Dermis blood vessel endothelial cell (primary cell): ENCODE measurements at regions not wholly inside any gene's neighbourhood (a gene's known extent, or its start where the extent isn't known, plus 50 kb on each side); places are given as distances from the start of the nearest gene placed in this dataset.
"Not testable (repeated sequence)": the region's sequence is repeated elsewhere in the genome, so short reads cannot be mapped to it uniquely, and the experiment has no call there.

Source experiments
- DNase-seq: peaks from one replicate; pipeline ENCODE4 v3.0.0; 2010

DNA sequence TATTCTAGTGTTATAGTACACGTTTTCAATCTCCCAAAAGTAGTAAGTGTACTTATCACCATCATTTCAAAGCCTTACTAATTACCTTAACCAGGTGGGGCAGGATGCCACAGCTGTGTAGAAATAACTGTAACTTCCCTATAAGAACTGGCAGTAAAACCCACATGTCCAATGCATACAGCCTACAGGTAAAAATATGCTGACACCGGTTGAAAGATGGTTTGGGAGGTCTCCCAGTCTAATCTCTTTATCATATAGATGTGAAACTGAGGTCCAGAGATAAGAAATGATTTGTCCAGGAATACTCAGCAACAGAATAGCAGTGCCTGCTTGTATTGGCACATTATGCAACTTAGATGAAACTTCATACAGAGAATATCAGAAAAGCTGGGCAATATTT lies 322.9 kb downstream of the BCL11A start:
- no peak for DNase-seq

DNA sequence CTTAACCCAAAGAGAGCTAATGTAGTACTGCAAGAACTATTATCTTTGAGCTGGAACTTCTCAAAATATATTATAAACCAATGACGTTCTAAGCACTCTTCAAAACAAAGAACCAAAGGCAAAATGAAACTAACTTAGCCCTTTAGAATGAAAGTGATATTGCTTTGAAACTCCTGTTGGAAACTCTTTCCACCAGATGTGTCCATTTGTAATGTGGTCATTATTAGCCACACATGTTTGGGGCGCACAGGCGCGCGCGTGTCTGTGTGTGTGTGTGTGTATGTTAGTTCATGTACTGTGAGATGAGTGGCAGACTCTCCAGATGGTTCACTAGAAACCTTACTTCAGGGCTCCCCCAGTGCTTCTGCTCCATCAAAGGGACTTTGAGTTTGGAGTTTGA lies 323.4 kb downstream of the BCL11A start:
- DNase-seq, result no peak

DNA sequence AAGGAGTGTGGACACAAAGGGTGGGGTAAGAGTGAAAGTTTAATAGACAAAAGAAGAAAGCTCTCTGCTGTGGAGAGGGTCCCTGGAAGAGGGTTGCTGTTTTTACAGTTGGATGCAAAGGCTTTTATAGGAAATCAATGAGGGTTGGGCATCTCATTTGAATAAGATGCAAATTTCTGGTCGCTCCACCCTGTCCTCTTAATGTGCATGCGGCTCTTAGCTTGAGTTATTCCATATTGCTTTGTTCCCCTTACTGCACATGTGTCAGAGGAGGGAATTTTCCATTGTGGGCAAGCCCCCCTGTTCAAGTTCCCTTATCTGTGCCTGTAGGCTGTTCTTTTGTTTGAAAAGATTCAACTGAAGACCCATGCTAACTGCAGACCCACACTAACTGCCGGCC lies 326.5 kb downstream of the BCL11A start:
- DNase-seq, result no peak

DNA sequence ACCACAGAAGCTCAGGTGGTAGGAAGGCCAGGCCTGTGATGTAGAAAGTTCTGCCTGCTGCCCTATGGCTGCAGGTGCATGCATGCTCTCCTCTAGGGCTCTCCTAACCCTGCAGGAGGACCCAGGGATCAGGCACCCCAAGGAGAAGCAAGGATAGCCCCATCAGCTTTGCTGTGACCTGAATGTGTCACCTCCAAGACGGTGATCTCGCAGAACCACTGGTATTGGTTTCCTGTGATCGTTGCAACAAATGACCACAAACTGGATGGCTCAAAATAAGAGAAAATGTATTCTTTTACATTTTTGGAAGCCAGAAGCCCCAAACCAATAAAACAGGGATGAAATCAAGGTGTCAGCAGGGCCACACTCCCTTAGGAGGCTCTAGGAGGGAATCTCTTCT lies 327.3 kb downstream of the BCL11A start:
- DNase-seq, result no peak

DNA sequence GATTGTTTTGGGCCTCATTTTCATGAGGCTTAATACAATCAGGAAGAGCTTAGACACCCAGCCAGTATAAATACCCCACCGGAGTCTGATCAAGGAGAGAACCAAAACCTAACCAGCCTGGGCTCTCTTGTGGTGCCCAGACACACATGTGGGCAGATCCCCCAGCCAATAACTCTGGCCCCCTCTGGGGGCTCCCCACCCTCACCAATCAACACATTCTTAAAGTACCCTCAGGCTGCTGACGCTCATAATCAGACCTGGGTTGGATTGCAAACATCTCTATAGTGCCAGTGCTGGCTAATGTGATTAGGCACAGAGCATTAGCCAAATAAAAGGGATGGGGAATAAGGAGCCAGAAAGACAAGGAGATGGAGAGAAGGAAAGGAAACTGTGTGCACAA lies 329.6 kb downstream of the BCL11A start:
- DNase-seq, result no peak

DNA sequence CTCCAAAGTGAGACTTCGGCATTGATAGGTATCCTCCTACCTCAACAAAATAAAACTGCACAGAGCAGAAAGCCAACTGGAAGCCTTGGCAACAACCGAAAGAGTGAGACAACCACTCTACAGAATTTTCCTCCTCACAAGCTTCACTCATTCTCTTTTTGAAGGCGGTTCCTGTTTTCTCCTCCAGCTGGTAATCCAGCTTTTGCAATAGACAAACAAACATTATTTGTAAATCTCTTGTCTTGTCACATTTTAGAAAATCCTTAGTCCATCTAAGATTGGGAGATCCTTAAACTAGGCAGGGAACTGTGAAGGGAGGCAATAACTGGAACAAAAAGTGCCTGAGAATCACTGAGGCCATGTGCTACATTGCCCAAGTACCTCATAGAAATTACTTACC lies 332.4 kb downstream of the BCL11A start:
- DNase-seq, result no peak

DNA sequence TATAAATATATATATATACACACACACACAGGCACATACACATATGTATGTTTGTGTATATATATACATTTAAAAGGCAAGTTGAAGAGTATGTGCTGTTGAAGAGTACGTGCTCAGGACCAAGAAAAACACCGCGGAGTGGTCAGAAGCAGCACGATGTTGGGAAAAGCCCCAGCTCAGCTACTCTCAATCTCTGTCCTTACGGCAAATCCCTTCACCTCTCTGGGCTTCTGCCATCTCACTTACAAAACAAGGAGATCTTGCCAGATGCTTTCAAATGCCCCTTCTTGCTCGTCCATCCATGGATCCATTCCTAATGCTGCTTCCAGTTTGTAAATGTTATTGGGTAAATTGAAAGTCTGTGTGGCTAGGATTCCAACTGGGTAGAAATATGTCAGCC lies 333.9 kb downstream of the BCL11A start:
- DNase-seq, result no peak

DNA sequence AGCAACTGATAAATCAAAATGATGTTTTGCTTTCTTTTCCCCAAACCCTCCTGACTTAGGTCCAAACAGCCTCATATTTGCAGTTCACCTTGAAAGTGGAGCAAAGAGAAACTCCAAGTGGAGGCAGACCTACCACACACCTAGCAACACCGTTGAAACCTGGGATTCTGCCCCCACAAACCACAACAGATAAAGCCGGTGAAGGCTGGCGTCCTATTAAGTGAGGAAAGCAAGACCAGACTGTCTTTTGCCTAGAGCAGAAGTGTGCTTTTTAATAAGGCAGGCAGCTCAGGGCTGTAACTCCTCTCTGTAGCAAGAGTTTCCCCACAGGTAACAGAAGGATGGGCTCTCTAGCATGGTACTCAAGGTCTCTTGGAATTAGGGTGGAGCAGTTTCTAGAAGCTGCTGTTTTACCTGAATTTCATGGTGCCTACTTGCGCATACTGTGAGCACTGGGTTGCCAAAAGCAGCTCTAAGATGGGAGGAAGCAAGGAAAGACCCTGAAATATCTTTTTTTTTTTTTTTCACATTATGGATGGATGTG lies 336.9 kb downstream of the BCL11A start:
- no peak for DNase-seq

DNA sequence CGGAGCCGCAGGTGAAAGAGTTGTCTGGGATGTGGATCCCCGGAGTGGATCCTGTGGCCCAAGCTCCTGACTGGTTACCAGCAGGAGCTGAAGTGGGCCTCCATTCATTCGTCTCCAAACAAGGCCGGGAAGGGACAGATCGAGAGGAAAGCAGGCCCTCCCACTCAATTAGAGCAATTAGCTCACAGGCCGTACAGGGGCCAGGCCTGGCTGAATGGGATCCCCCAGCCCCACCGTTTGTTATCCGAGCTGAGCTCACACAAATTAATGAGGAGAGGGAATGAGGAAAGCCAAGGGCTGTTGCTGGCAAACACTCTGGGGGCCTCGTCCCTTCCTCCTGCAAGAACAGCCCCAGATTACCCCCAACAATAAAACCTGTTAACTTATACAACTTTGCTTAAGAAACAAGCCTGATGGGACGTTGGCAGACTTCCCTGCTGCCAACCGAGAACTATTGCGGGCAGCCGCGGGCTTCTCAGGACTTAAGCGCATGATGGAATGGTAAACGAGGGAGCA lies 338.0 kb downstream of the BCL11A start:
- no peak for DNase-seq

DNA sequence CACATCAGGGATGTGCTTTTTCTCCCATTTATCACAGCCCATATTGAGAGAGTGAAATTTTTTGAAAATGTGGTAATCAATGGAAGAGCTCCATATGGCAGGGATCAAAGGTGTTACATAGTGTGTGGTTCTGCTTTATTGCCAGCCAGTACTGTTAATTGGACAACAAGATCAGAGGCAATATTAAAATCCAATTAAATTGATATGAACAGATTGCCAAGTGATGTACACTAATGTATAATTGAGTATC lies 338.9 kb downstream of the BCL11A start:
- DNase-seq, result no peak

DNA sequence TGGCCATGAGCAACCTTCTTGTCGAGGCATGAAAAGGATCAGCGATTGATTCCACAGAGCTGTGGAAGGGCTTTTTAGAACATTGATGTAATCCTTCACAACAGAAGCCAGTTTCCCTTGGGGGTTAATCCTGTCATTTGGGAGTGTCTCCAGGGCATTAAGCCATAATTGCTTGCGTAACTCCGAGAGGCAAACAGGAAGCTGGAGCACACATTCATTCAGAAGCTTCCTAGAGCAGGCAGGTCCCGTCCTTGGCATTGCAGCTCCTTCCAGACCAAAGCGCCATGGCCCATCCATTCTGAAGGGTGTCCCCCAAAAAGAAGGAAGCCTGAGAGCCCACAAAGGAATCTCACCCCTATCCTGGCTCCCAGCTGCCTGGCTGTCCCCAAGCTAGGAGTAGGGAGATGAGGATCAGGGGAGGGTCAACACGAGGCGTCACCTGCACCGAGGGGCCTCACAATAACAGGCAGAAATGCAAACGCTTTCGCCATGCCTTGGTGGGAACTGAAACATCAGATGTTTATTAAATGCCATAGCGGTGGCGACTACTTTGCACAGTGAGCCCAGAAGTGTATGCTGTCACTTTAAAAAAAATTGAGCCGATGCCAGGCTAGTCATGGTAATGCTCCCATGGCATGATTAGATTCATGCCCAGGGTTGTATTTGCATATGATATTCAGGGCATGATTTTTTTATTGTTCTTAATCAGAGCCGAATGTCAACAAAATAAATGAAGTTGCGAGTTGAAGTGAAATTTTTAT lies 339.4 kb downstream of the BCL11A start:
- no peak for DNase-seq

DNA sequence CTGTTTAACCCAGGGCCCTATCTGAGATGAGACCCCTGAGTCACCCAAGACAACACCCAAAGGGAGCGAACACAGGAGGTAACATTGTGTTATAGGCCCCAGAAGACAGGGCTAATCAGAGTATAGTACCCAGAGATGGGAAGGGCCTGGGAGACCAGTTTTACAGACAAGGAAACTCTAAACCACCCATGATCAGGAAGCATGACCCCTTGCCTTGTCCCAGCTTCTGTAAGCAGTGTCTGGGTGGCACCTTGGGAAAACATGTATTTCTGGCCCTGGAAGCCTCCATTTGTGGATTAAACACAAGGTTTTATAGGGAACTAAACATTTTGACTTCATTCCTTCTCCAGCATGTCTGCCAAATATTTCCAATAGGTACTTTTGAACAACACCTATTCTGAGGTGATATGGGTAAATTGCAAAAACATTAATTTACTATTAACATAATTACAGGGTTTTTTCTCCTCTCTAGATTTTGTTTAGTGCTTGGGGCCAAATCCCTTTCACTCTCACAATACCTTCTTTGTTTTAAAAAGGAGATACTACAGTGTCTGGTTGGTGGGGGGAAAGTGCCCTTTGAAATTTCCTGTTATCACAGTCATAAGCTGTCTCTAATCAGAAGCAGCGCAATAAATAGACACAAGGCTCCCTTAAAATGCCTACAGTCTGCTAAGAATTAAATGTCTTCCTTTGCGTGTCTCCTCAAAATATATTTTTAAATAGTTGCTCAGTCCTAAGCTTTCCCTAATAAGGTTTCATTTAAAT lies 341.1 kb downstream of the BCL11A start:
- DNase-seq, result no peak

DNA sequence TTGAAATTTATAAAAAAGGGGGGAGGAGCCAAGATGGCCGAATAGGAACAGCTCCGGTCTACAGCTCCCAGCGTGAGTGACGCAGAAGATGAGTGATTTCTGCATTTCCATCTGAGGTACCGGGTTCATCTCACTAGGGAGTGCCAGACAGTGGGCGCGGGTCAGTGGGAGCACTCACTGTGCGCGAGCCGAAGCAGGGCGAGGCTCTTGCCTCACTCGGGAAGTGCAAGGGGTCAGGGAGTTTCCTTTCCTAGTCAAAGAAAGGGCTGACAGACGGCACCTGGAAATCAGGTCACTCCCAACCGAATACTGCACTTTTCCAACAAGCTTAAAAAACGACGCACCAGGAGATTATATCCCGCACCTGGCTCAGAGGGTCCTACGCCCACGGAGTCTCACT lies 364.4 kb downstream of the BCL11A start:
- DNase-seq, result not testable (repeated sequence)

DNA sequence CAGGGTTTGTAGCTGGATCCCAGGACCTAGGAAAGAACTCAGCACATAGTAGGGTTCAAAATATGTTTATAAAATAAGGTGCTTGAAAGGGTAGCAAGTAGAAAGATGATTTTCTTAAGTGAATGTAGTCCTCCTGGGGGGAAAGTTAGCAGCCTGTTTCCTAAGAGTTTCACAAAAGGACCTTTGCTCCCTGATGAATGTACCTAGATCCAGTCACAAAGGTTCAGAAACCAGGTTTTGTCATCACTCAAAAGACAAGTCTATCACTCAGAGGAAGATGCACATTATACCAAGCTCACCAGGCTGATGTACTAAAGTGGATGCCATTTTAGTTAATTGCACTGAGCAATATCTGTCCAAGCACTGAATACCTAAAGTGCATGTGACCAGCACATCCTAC lies 378.2 kb downstream of the BCL11A start:
- DNase-seq, result no peak

DNA sequence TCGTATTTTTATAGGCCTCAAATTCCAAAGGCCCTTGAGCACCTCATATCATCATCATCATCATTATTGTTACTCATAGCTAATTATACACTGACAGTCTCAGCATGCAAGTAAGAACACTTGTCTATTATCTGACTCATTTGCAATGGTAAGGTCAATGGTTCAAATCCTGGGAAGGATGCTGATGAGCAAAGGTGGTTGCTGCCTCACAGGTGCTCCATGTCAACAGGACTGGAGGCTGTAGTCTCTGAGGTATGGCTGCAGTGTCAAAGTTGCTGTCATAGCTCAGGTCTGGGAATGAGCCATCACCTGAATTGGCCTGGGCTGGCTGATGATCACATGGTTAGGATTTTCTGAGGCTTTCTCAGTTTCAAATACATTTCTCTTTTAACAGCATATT lies 379.3 kb downstream of the BCL11A start:
- DNase-seq, result no peak

DNA sequence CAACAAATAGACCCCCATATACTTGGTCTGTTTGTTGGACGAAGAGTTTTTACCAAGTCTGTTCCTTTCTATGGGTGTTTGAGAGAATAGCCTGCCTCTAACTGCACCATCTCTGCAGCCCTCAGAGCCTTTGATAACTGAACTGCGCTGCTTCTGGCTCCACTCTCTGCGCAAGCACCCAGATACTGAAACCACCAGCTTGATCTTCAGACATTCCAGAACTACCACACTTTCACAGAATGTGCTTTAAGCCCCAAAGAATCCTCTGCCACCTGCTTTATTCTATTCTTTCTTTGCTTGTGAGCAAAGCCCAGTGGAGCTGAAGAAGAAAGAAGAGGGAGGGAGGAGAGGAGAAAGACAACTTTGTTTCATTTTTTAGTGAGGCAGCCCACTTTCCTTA lies 380.7 kb downstream of the BCL11A start:
- DNase-seq, result no peak

DNA sequence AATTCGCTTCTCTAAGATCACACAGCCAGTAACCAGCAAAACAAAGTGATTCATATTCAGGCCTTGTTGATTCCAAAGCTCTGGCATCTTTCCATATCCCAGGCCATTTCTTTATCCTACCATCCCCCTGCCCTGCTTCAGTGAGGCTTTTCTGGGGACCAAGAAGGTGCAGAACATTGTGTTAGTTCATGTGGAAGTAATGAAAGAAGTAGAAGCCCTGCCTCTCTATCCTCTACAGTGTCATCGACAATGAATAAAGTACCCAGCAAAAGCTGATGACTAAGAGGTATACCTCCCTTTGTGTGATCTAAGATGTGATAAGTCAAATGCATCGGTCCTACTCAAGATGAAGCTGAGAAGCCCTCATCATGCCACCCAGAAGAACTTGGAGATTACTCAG lies 383.2 kb downstream of the BCL11A start:
- no peak for DNase-seq

DNA sequence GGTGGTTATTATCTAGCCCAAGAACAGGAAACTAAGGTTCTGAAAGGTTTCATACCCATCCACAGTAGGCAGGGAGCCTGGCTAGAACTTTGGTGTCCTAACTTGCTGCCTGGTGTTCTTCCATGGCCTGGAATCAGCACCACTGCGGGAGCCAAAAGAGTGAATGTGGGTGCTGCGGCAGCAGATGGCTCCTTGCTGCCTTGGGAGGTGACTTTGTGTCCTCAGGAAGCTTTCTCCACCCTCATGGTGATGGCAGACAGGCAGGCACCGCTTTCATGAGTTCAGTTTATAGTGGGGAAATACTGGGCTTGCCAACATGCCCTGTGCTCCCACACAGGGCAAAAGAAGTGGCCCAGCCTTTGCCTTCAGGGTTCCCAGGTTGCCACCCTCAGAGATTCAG lies 385.2 kb downstream of the BCL11A start:
- DNase-seq, result no peak

DNA sequence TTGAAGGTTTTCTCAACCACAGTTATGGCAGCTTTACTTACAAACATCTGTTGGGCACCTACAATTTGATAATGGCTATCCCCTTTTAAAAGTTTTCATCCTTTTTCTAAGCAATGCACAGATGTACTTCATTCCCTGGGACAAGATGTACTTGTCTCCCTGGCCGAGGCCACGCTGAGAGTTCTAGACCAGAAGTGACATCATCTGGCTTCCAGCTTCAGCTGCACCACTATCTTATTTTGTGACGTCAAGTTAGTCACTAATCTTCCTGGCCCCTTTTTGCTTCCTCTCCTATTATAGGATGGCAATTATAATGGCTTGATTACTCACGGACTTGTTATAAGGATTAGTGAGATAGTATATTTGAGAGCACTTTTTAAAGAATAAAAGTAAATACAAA lies 386.4 kb downstream of the BCL11A start:
- no peak for DNase-seq

DNA sequence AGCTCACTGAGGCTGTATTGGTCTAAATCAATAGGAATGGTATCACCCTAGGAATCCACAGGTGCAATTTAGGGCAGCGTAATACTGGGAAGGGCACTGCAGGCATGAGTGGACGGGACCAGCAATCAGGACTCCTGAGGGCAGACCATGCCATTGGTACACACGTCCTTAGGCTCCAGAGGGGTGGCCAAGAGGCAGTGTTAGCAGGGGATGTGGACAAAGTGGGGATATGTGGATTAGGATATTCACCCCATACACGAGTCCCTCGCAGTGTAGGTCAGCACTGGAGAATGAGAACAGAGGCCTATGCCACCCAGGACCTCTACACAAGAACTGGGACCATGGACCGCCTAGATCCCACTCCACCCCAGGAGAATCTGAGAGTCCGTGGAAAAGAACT lies 389.8 kb downstream of the BCL11A start:
- no peak for DNase-seq

DNA sequence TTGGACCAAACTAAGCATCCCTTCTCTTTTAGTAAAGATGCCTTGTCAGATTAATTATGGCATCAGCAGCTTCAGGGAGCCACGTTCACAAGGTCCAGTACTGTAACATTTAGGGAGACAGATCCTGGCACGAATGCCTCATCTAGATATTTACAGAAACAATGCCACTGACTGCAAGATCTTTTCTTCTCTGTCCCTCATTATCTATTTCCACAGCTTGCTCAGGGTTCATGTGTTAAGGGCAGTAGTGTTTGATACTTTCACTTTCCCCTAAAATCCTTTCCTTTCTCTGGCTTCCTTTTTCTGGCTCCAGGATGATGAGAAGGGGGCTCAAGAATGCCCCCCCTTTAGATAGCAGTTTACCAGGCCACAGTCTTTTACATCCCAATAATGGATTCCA lies 393.9 kb downstream of the BCL11A start:
- no peak for DNase-seq

DNA sequence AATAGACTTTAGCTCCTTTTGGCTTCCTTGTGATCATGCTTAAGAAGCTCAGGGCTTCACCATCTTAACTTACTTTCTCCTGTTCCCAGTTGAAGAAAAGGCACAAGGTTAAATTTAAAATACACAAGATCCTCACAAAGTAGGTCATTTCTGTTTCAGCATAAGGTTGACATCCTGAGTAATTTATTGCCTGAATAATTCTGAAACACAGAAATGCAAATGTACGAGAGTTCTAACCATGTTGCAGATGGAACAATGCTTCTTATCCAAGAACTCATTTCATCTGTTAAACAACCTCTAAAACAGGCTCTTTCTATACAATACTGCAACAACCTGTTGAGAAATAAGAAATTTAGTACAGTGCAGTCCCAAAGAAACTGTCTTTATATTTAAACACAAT lies 395.2 kb downstream of the BCL11A start:
- DNase-seq, result no peak

DNA sequence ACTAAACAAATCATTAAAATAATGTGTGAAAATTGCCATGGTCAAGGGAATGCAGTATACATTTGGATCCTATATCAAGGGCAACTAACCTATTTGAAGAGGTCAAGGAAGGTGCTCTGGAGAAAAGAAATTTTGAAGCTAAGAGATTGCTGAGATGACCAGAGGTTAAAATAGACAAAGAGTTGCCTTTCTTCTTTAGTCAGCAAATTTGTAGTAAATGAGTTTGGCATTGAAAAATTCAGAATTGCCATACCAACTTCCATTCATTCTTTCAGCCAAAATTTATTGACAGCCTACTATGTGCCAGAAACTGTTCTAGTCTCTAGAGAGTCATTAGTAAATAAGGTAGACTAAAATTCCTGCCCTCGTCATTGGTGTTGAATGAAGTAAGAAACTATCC lies 396.2 kb downstream of the BCL11A start:
- no peak for DNase-seq

DNA sequence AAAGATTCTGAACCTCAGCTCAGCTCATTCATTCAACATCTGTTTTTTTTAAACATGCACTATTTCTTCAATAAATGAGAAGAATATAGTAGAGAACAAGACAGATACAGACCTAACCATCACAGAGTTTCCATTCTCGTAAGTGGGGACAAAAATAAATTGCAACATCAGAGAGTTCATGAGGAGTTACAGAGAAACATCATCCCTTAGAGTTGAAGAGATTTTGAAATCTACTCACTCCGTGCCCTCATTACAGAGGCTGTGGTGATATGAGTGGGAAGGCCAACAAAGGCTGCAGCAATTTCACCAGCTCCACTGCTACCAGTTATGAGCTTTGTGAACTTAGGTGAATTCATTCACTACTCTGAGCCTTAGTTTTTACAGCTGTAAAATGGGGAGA lies 399.3 kb downstream of the BCL11A start:
- DNase-seq, result no peak
